ENCODE measurements at regions not wholly inside any gene's neighbourhood (a gene's known extent, or its start where the extent isn't known, plus 50 kb on each side); places are given as distances from the start of the nearest gene placed in this dataset.

DNA sequence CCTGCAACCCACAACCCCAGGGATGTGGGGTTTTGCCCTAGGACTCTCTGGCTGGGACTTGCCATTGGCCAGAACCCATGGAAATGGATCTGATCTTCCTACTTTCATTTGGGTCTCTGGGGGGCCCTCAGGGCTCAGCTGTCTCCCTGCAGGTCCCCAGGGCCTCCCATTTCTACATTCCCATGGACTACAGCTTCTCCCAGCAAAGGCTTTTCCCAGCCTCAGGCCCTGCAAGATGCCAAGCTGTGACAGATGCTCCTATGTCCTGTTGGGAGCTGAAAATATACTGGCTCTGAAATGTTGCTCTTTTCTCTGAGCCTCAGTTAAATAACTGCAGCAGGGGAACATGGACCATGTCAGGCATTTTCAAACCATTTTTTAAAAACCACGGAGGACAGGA, 99.5 kb upstream of the IGSF21 start:
- H2BK15ac ChIP-seq (ENCODE audit: low read length), result no peak overlapping the region
- DNase-seq (ENCODE audit: low spot score), result no peak
- H2AK5ac ChIP-seq (ENCODE audit: low read depth, low read length), result no peak overlapping the region
- H3K9me3 ChIP-seq (replicated peaks in 1 of 2; ENCODE audit: control insufficient read depth in 2 of 2, insufficient read depth in 1 of 2, low read depth in 1 of 2, low read length in 2 of 2), result no peaks in the 10 kb centered on the region
- no peak overlapping the region for H3K4me3 ChIP-seq (ENCODE audit: low read length in 2 of 2)
- H3K27me3 ChIP-seq (ENCODE audit: control insufficient read depth in 3 of 3, insufficient read depth in 3 of 3, low read depth in 1 of 3, low read length in 3 of 3), result peaks cover 0 to 4% (median 0%) of the 10 kb centered on the region in 3 experiments
- H2BK120ac ChIP-seq (ENCODE audit: low read depth, low read length), result no peak overlapping the region
- no peak overlapping the region for H3K23ac ChIP-seq (ENCODE audit: low read depth, low read length, poor library complexity)
- no peak overlapping the region for H3K14ac ChIP-seq (ENCODE audit: low read length)
- H3K9ac ChIP-seq (ENCODE audit: low read depth, low read length, poor library complexity), result no peak overlapping the region
- H2BK12ac ChIP-seq (ENCODE audit: low read length), result no peak overlapping the region
- H3K4me2 ChIP-seq (ENCODE audit: insufficient read depth, low read length, poor library complexity, severe bottlenecking), result no peak overlapping the region
- H4K91ac ChIP-seq (ENCODE audit: low read depth, low read length, poor library complexity), result no peak overlapping the region
- peak overlapping the region; percentile 49 for H2BK5ac ChIP-seq (ENCODE audit: low read length)
- H4K8ac ChIP-seq (ENCODE audit: low read depth, low read length), result no peak overlapping the region
- H3K4ac ChIP-seq (ENCODE audit: low read length), result no peak overlapping the region
- no peak overlapping the region for H2AFZ ChIP-seq (ENCODE audit: low read length)
- no peaks in the 10 kb centered on the region for H3K79me1 ChIP-seq (ENCODE audit: low read depth, low read length)
- no peak overlapping the region for H3K18ac ChIP-seq (ENCODE audit: low read length)
- H3K4me1 ChIP-seq (ENCODE audit: control insufficient read depth in 2 of 2, insufficient read depth in 1 of 2, low read depth in 1 of 2, low read length in 2 of 2), result peaks cover 0 to 6% of the 10 kb centered on the region in 2 donors
- WGBS, 2 donors (ENCODE audit: extremely low coverage in 2 of 2, insufficient read length in 2 of 2, insufficient replicate concordance in 1 of 2), result no CpG with 5 or more reads among the region's 1 CpG
- no peaks in the 10 kb centered on the region for H3K36me3 ChIP-seq (replicated peaks in 1 of 2; ENCODE audit: control insufficient read depth in 2 of 2, insufficient read depth in 2 of 2, low read length in 2 of 2)
- no peak overlapping the region for H3K27ac ChIP-seq (replicated peaks; ENCODE audit: low read length)

DNA sequence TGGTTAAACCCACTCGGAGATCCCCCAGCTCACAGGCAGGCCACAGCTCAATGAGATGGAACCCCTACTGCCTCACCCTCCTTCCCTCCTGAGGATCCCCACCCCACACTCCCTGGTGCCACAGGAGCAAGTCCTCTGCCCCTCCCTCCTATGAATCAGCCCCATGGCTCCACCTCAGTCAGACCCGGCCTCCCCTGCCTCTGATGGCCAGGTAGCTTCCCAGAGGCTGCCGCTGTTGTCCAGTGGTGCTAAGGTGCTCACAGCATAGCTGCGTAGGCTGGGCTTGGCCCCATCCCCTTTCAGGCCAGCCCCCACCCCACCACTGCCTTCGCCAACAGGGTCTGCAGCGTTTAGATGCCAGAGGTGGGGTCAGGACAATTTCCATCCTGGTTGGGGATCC, 98.5 kb upstream of the IGSF21 start:
- Histone ChIP-seq H3K27me3 (ENCODE audit: control insufficient read depth in 3 of 3, insufficient read depth in 3 of 3, low read depth in 1 of 3, low read length in 3 of 3) (peaks cover 0 to 9% (median 0%) of the 10 kb centered on the region in 3 experiments), H3K14ac (ENCODE audit: low read length) (no peak overlapping the region), H2AFZ (ENCODE audit: low read length) (no peak overlapping the region), H4K91ac (ENCODE audit: low read depth, low read length, poor library complexity) (no peak overlapping the region), H3K9ac (ENCODE audit: low read depth, low read length, poor library complexity) (no peak overlapping the region), H3K36me3 (replicated peaks in 1 of 2; ENCODE audit: control insufficient read depth in 2 of 2, insufficient read depth in 2 of 2, low read length in 2 of 2) (no peaks in the 10 kb centered on the region), H2AK5ac (ENCODE audit: low read depth, low read length) (no peak overlapping the region), H4K8ac (ENCODE audit: low read depth, low read length) (no peak overlapping the region), H2BK120ac (ENCODE audit: low read depth, low read length) (no peak overlapping the region), H3K23ac (ENCODE audit: low read depth, low read length, poor library complexity) (no peak overlapping the region), H3K4me1 (ENCODE audit: control insufficient read depth in 2 of 2, insufficient read depth in 1 of 2, low read depth in 1 of 2, low read length in 2 of 2) (peaks cover 0 to 8% of the 10 kb centered on the region in 2 donors), H2BK15ac (ENCODE audit: low read length) (peak overlapping the region; percentile 32), H3K9me3 (replicated peaks in 1 of 2; ENCODE audit: control insufficient read depth in 2 of 2, insufficient read depth in 1 of 2, low read depth in 1 of 2, low read length in 2 of 2) (no peaks in the 10 kb centered on the region), H3K79me1 (ENCODE audit: low read depth, low read length) (no peaks in the 10 kb centered on the region), H3K4me3 (ENCODE audit: low read length in 2 of 2) (no peak overlapping the region), H3K4ac (ENCODE audit: low read length) (no peak overlapping the region), H2BK12ac (ENCODE audit: low read length) (no peak overlapping the region), H3K4me2 (ENCODE audit: insufficient read depth, low read length, poor library complexity, severe bottlenecking) (no peak overlapping the region), H2BK5ac (ENCODE audit: low read length) (no peak overlapping the region), H3K27ac (replicated peaks; ENCODE audit: low read length) (no peak overlapping the region), H3K18ac (ENCODE audit: low read length) (peak overlapping the region; percentile 37)
- DNase-seq (ENCODE audit: low spot score), result no peak
- WGBS, 2 donors (ENCODE audit: extremely low coverage in 2 of 2, insufficient read length in 2 of 2, insufficient replicate concordance in 1 of 2), result no CpG with 5 or more reads among the region's 6 CpGs

DNA sequence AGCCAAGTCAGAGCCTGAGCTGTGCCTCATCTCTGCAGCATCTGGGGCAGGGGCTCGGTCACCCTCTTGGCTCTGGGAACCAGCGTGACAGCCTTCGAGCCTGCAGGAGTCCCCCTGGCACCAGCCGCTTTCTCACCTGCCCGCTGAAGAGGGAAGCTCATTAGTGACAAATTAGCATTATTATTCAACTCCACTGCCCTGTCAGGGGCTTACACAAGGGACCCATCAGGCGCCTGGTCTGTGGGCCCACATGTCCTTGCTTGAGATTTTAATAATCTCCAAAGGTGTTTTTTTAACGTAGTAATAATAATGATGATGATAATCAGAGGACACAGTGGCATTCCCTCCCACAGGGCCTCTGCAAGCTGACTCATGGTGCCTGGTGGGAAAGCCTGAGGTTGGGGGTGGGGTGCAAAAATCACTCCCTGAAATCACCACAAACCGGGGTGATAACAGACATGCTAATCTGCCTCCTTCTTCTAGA, 98.1 kb upstream of the IGSF21 start:
- no peak overlapping the region for H2AK5ac ChIP-seq (ENCODE audit: low read depth, low read length)
- H4K91ac ChIP-seq (ENCODE audit: low read depth, low read length, poor library complexity), result no peak overlapping the region
- no peak overlapping the region for H2BK120ac ChIP-seq (ENCODE audit: low read depth, low read length)
- H3K4me2 ChIP-seq (ENCODE audit: insufficient read depth, low read length, poor library complexity, severe bottlenecking), result no peak overlapping the region
- no peak overlapping the region for H2AFZ ChIP-seq (ENCODE audit: low read length)
- no peak overlapping the region for H3K4ac ChIP-seq (ENCODE audit: low read length)
- H2BK12ac ChIP-seq (ENCODE audit: low read length), result no peak overlapping the region
- H3K9ac ChIP-seq (ENCODE audit: low read depth, low read length, poor library complexity), result no peak overlapping the region
- peaks cover 0 to 8% of the 10 kb centered on the region in 2 donors for H3K4me1 ChIP-seq (ENCODE audit: control insufficient read depth in 2 of 2, insufficient read depth in 1 of 2, low read depth in 1 of 2, low read length in 2 of 2)
- no peak overlapping the region for H3K23ac ChIP-seq (ENCODE audit: low read depth, low read length, poor library complexity)
- DNase-seq (ENCODE audit: low spot score), result no peak
- H3K18ac ChIP-seq (ENCODE audit: low read length), result no peak overlapping the region
- H3K14ac ChIP-seq (ENCODE audit: low read length), result no peak overlapping the region
- H2BK15ac ChIP-seq (ENCODE audit: low read length), result peak overlapping the region; percentile 32
- H3K9me3 ChIP-seq (replicated peaks in 1 of 2; ENCODE audit: control insufficient read depth in 2 of 2, insufficient read depth in 1 of 2, low read depth in 1 of 2, low read length in 2 of 2), result no peaks in the 10 kb centered on the region
- H3K27ac ChIP-seq (replicated peaks; ENCODE audit: low read length), result no peak overlapping the region
- no CpG with 5 or more reads among the region's 8 CpGs for WGBS, 2 donors (ENCODE audit: extremely low coverage in 2 of 2, insufficient read length in 2 of 2, insufficient replicate concordance in 1 of 2)
- no peaks in the 10 kb centered on the region for H3K36me3 ChIP-seq (replicated peaks in 1 of 2; ENCODE audit: control insufficient read depth in 2 of 2, insufficient read depth in 2 of 2, low read length in 2 of 2)
- H2BK5ac ChIP-seq (ENCODE audit: low read length), result no peak overlapping the region
- peaks cover 0 to 4% (median 0%) of the 10 kb centered on the region in 3 experiments for H3K27me3 ChIP-seq (ENCODE audit: control insufficient read depth in 3 of 3, insufficient read depth in 3 of 3, low read depth in 1 of 3, low read length in 3 of 3)
- H3K79me1 ChIP-seq (ENCODE audit: low read depth, low read length), result no peaks in the 10 kb centered on the region
- H4K8ac ChIP-seq (ENCODE audit: low read depth, low read length), result no peak overlapping the region
- no peak overlapping the region for H3K4me3 ChIP-seq (ENCODE audit: low read length in 2 of 2)

DNA sequence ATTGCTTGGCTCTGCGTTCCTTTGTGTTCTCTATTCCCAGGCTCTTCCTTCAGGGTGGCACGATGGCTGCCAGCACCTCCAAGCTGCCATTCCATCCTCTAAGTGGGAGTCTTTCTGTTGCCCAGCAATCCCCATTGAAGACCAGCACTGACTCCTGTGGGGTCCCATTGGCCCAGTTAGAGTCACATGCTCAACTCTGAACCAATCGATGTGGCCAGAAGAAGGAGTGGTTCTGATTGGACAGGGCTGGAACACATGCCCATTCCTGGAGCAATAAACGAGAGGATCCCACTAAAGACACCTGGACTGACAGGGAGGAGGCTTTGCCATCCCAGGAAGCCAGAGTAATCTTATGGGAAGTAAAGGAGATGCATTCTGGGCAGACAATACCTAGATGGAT, 97.2 kb upstream of the IGSF21 start:
- Histone ChIP-seq H2BK120ac (ENCODE audit: low read depth, low read length) (no peak overlapping the region), H3K9ac (ENCODE audit: low read depth, low read length, poor library complexity) (no peak overlapping the region), H2BK5ac (ENCODE audit: low read length) (no peak overlapping the region), H3K79me1 (ENCODE audit: low read depth, low read length) (no peaks in the 10 kb centered on the region), H3K14ac (ENCODE audit: low read length) (no peak overlapping the region), H3K4ac (ENCODE audit: low read length) (no peak overlapping the region), H3K27me3 (ENCODE audit: control insufficient read depth in 3 of 3, insufficient read depth in 3 of 3, low read depth in 1 of 3, low read length in 3 of 3) (peaks cover 0 to 4% (median 0%) of the 10 kb centered on the region in 3 experiments), H3K4me2 (ENCODE audit: insufficient read depth, low read length, poor library complexity, severe bottlenecking) (no peak overlapping the region), H3K4me1 (ENCODE audit: control insufficient read depth in 2 of 2, insufficient read depth in 1 of 2, low read depth in 1 of 2, low read length in 2 of 2) (peaks cover 0 to 12% of the 10 kb centered on the region in 2 donors), H3K9me3 (replicated peaks in 1 of 2; ENCODE audit: control insufficient read depth in 2 of 2, insufficient read depth in 1 of 2, low read depth in 1 of 2, low read length in 2 of 2) (no peaks in the 10 kb centered on the region), H4K8ac (ENCODE audit: low read depth, low read length) (no peak overlapping the region), H2BK15ac (ENCODE audit: low read length) (no peak overlapping the region), H2AFZ (ENCODE audit: low read length) (no peak overlapping the region), H3K23ac (ENCODE audit: low read depth, low read length, poor library complexity) (no peak overlapping the region), H3K4me3 (ENCODE audit: low read length in 2 of 2) (no peak overlapping the region), H2AK5ac (ENCODE audit: low read depth, low read length) (no peak overlapping the region), H3K27ac (replicated peaks; ENCODE audit: low read length) (no peak overlapping the region), H3K36me3 (replicated peaks in 1 of 2; ENCODE audit: control insufficient read depth in 2 of 2, insufficient read depth in 2 of 2, low read length in 2 of 2) (no peaks in the 10 kb centered on the region), H2BK12ac (ENCODE audit: low read length) (no peak overlapping the region), H3K18ac (ENCODE audit: low read length) (no peak overlapping the region), H4K91ac (ENCODE audit: low read depth, low read length, poor library complexity) (no peak overlapping the region)
- WGBS, 2 donors (ENCODE audit: extremely low coverage in 2 of 2, insufficient read length in 2 of 2, insufficient replicate concordance in 1 of 2), result no CpG with 5 or more reads among the region's 4 CpGs
- DNase-seq (ENCODE audit: low spot score), result no peak
